ENCODE measurements at regions not wholly inside any gene's neighbourhood (a gene's known extent, or its start where the extent isn't known, plus 50 kb on each side); places are given as distances from the start of the nearest gene placed in this dataset.
A peak's percentile ranks its signal among the peaks of the same experiment; 100 is the strongest.

GRCh38 chr2:160973991-160974390 lies 186.2 kb upstream of the TANK start:
- no peak for DNase-seq

GRCh38 chr2:160974803-160975202 lies 185.4 kb upstream of the TANK start:
- DNase-seq: no peak

GRCh38 chr2:160976797-160977196 lies 183.4 kb upstream of the TANK start:
- no peak for DNase-seq

DNA sequence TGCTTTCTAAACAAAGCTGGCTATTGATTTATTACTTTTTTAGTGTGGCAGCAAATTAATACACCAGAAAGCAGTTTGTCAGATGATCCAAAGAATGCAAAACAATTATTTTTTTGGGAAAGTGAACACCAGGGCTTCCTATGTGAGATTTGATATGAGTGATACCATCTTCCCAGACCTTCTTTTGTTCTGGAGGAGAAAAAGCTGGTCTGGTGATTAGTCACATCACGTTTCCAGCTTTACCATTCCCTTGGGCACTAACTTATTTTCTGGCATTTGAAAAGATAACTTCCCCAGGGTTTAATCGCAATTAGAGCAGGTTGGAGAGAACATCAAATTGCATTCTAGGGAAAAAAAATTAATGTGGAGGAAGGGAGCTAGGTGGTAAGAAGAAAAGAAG lies 182.9 kb upstream of the TANK start:
- no peak for DNase-seq

DNA sequence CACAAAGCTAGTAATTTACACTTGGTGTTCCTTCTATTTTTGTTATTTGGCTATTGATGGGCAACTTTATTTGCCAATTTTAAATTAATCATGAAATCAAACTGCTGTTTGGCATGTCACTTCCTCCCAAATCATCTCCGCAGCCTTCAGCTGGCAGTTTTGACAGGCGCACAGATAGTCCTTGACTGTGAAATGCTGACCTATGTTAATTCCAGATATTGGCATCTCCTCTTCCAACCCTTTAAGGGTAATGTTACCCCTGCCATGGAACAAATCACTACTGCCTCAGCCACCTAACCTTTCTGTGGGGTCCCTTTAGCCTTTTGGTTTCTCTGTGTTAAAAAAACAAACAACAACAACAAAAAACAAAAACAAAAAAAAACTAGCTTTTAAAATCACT lies 182.4 kb upstream of the TANK start:
- DNase-seq: no peak

GRCh38 chr2:160984426-160985077 lies 175.7 kb upstream of the TANK start:
- DNase-seq: no peak

- no peak for DNase-seq
Measured at GRCh38 chr2:160989778-160990177, 170.4 kb upstream of the TANK start.

DNA sequence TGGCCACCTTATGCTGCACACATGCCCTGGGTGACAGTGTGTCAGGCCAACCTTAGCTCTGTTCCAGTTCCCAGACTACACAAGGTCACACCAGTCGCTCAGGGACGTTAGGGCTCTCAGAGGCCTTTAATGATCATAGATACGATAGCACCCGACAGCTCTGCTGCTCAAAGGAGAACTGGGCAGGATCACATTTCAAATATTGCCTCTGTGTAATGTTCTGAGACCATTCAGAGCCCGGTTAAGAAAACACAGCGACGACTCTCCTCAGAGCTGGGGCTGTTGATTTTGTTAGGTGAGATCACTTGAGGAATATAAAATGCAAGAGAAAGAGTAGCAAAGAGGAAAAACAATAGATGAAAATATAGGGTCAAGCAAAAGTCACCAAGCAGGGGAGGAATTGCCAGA lies 166.6 kb upstream of the TANK start:
- DNase-seq: no peak

DNA sequence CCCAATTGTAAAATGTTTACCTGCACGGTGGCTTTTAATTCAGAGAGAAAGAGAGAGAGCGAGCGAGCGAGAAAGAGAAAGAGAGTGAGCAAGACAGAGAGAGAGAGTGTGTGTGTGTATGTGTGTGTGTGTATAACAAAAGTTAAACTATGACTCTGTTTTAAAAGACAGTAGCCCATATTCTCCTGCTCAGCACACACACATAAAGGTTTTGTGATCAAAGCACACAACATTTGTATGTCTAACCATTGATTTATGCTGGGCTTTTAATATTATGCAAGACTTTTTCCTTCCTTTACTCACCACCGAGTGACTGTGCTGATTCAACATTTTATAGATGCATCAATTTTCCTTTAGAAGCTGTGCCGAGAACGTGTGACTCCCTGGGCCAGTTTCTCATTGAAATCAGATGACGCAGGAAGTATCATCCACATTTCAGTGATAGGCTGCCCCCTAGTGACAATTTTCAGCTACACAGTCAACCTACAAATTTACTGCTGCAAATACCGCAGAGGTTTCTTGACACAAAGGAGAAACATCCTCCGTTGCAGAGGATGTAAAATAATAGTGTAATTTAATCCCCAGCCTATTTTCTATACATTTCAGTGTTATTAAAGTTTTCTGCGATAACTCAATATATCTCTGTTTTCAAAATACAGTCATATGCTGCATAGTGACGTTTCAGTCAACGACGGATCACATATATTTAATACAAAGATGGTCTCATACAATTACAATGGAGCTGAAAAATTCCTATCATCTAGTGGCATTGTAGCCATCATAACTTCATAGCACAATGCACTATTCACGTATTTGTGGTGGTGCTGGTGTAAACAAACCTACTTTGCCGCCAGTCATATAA lies 165.9 kb upstream of the TANK start:
- DNase-seq: peak; percentile 81

DNA sequence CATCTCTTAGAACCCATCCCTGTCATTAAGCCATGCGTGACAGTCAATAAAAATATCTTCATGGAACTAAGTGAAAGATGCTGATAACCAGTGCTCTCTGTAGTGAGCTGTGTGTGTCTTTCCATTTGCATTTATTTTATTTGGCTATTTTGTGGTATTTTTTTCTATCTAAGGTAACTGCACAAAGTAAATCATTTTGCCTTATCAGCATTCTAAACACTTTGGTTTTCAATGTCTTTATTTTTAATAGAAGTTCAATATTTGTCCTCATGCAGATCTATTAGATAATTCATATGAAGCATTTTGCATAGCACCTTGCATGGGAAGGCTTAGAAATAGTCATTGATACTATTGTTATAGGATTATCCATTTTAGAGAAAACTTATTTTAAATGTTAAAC lies 163.6 kb upstream of the TANK start:
- DNase-seq: no peak

DNA sequence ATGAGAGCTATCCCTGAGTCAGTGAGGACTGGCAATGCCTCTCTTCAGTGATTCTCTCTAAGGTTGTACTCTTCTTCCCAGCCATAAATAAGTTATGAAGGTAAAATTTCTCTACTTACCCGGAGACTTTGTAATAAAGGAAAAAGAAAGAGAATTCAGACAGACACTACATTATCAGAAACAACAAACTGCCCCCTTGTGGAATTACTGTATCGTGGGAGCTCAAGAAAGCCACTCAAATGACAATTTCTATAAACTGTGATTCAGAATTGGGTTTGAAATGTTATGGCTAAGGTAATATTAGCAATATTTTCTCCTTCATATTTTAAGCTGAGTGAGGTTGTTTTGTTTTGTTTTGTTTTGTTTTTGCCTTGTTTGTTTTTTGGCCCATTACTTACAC lies 155.8 kb upstream of the TANK start:
- no peak for DNase-seq

DNA sequence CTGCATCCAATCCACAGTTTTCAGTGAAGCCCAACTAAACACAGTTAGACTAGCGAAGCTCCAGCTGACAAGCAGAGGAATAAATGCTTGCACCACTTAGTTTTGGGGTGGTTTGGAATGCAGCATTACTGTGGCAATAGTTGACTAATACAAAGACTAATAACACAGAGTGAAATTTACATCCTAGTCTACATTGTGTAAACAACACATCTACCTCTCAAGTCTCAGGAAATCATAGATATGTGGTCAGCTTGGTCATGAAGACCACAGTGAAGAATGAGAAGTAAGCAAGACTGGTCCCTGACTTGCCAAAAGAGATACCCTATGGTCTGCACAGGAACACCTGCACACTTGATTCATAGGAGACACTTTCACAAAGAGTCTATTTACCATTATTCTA lies 155.1 kb upstream of the TANK start:
- no peak for DNase-seq

GRCh38 chr2:161008311-161008710 lies 151.9 kb upstream of the TANK start:
- no peak for DNase-seq

GRCh38 chr2:161010503-161011015 lies 149.7 kb upstream of the TANK start:
- no peak for DNase-seq

GRCh38 chr2:161017780-161018470 lies 142.3 kb upstream of the TANK start:
- DNase-seq: no peak

DNA sequence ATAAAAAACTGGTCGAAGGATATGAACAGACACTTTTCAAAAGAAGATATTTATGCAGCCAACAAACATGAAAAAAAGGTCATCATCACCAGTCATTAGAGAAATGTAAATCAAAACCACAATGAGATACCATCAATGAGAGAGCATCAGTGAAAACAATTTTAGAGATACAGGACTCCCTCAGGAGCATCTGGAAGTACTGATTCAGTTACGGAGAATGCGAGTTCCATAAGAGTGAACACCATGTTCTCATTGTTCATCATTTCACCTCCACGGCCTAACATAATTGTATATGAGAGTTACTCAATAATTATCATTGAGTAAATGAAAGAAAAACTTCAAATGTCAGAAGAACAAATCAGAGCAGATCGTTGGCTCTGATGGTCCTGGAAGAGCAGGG lies 140.9 kb upstream of the TANK start:
- no peak for DNase-seq

GRCh38 chr2:161020437-161020836 lies 139.8 kb upstream of the TANK start:
- DNase-seq: no peak

- DNase-seq: no peak
Measured at GRCh38 chr2:161028581-161028980, 131.6 kb upstream of the TANK start.

- DNase-seq: no peak
Measured at GRCh38 chr2:161029321-161029720, 130.9 kb upstream of the TANK start.

DNA sequence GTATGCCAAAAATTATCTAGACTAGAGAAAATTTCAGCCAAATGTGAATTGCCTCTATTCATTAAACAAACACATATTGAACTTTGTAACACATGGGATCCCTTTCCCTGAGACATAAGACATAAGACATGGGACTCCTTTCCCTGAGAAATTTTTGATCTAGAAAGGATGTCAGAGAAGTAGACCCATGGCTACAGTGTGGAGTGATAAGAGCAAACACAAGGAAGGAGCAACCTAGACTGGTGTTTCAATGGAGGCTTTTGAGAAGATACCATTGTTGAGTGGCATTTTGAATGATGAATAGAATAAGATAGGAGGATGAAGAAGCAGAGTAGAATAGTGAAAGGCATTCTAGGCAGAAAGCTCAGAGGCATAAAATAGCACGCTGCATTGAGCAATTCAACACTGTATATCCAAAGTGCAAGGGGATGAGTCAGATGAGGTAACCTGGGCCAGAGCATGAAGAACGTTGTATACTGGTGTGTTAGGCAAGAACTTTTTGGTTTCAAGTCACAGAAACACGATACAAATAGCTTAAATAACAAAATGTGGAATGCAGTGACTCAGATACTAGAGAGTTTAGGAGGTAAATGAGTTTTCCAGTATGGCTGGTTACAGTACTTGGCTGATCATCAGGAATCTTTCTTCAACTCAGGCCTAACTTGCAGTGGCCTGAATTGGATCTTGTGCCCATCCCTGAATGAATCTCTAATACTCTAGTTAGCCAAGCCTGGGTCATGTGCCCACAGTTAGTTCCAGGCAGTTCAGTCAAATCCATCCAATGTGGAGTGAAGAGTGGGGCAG lies 129.8 kb upstream of the TANK start:
- no peak for DNase-seq

GRCh38 chr2:161031511-161031910 lies 128.7 kb upstream of the TANK start:
- no peak for DNase-seq

GRCh38 chr2:161032635-161033034 lies 127.6 kb upstream of the TANK start:
- no peak for DNase-seq
